ENCODE measurements at regions not wholly inside any gene's neighbourhood (a gene's known extent, or its start where the extent isn't known, plus 50 kb on each side); places are given as distances from the start of the nearest gene placed in this dataset.

DNA sequence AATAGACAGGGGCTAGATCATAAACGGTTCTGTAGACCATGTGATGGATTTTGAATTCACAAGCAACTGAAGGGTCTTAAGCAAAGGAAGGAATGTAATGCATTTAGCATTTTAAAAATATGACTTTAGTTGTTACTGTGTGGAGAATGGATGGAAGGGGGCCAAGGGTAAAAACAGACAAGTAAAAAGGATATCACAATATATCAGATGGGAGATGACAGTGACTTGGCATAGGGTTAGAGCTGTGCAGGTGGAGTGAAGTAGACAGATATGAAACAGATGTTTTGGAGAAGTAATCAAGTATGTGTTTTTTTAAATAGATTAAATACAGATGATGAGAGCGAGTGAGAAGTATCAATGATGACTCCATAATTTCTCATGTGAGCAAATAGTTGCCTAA, 1116.0 kb upstream of the TENM3 start:
- TF ChIP-seq, protein P1, sequence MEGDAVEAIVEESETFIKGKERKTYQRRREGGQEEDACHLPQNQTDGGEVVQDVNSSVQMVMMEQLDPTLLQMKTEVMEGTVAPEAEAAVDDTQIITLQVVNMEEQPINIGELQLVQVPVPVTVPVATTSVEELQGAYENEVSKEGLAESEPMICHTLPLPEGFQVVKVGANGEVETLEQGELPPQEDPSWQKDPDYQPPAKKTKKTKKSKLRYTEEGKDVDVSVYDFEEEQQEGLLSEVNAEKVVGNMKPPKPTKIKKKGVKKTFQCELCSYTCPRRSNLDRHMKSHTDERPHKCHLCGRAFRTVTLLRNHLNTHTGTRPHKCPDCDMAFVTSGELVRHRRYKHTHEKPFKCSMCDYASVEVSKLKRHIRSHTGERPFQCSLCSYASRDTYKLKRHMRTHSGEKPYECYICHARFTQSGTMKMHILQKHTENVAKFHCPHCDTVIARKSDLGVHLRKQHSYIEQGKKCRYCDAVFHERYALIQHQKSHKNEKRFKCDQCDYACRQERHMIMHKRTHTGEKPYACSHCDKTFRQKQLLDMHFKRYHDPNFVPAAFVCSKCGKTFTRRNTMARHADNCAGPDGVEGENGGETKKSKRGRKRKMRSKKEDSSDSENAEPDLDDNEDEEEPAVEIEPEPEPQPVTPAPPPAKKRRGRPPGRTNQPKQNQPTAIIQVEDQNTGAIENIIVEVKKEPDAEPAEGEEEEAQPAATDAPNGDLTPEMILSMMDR (IDR thresholded peaks at IDR 0.05): no peak
- no peak for TF ChIP-seq POLR2A (IDR thresholded peaks at IDR 0.05)
